Endothelial cell of umbilical vein (primary cell): ENCODE measurements at regions not wholly inside any gene's neighbourhood (a gene's known extent, or its start where the extent isn't known, plus 50 kb on each side); places are given as distances from the start of the nearest gene placed in this dataset.

Experiments
- BruUV-seq: library from RNA; stranded (reverse); fragments of 400-500 nt; replicated peaks from 2 replicates; lab custom pipeline; 2021; lab: Mats Ljungman, UMichigan
- CTCF ChIA-PET: fragments of 300-600, 350-600 bp; sonication (Branson Sonifier 250); formaldehyde crosslinking; loops from one replicate; lab custom pipeline; 2021; ENCODE audit warnings: antibody characterized with exemption, inconsistent platforms; lab: Charles Lee
- POLR2A ChIA-PET: fragments of 300-600, 350-600 bp; sonication (Branson Sonifier 250); formaldehyde crosslinking; loops from one replicate; lab custom pipeline; 2021; ENCODE audit warnings: antibody characterized with exemption, inconsistent platforms; lab: Charles Lee
- DNase-seq: peaks from one replicate; pipeline ENCODE4 v3.0.0-alpha.2; 2011; ENCODE audit warnings: low read depth, low spot score
- FAIRE-seq: peaks from 2 replicates; lab custom pipeline; 2011; peaks lifted over from hg19 to GRCh38; lab: Jason Lieb, UNC
- H2AFZ ChIP-seq: 2 replicates; pipeline ENCODE4 v1.6.0; 2012; ENCODE audit warnings: low read depth, low read length, control low read depth, inconsistent platforms
- H3K27ac ChIP-seq: 2 replicates; pipeline ENCODE4 v1.5.1; 2011; ENCODE audit warnings: low read depth, mild to moderate bottlenecking, control low read depth, low read length, moderate library complexity; ENCODE audit not compliant: insufficient read depth
- H3K27me3 ChIP-seq, 2 experiments: 2 replicates each; pipeline versions ENCODE4 v1.6.0 to v1.6.1; 2011; ENCODE audit warnings: low read length in 2 of 2, mixed read lengths in 1 of 2; ENCODE audit not compliant: control insufficient read depth in 2 of 2, insufficient read depth in 2 of 2
- H3K36me3 ChIP-seq, 2 experiments: 2 replicates in 1 of 2; 3 replicates in 1 of 2; pipeline ENCODE4 v1.5.1; 2011; ENCODE audit warnings: low read length in 2 of 2, mild to moderate bottlenecking in 1 of 2, moderate library complexity in 1 of 2; ENCODE audit not compliant: control insufficient read depth in 2 of 2, insufficient read depth in 2 of 2; ENCODE audit errors: extremely low read depth in 1 of 2
- H3K4me1 ChIP-seq: 3 replicates; pipeline ENCODE4 v1.5.1; 2011; ENCODE audit warnings: mild to moderate bottlenecking, low read length; ENCODE audit not compliant: control insufficient read depth, insufficient read depth; ENCODE audit errors: extremely low read depth
- H3K4me2 ChIP-seq: 2 replicates; pipeline ENCODE4 v1.6.1; 2011; ENCODE audit warnings: low read length, control low read depth, mixed read lengths; ENCODE audit not compliant: insufficient read depth
- H3K4me3 ChIP-seq, 3 experiments: fragments of 200-600 bp in 1 of 3; sonication (generic), shearing (Covaris generic) in 1 of 3; replicated peaks in 1 of 3; 2 replicates each; pipeline ENCODE4 v1.5.1; 2011 to 2016; ENCODE audit warnings: control low read depth in 3 of 3, low read length in 3 of 3, mild to moderate bottlenecking in 2 of 3, inconsistent platforms in 1 of 3, low read depth in 1 of 3, moderate library complexity in 1 of 3; ENCODE audit not compliant: insufficient read depth in 1 of 3
- H3K79me2 ChIP-seq: 2 replicates; pipeline ENCODE4 v1.6.0; 2012; ENCODE audit warnings: low read length, inconsistent platforms; ENCODE audit not compliant: control insufficient read depth, insufficient read depth
- H3K9ac ChIP-seq: replicated peaks from 2 replicates; pipeline ENCODE3; 2011; ENCODE audit warnings: low read length, control low read depth; ENCODE audit not compliant: insufficient read depth; ENCODE audit errors: extremely low read depth
- H3K9me1 ChIP-seq: replicated peaks from 3 replicates; pipeline ENCODE4 v1.6.0; 2011; ENCODE audit warnings: mild to moderate bottlenecking, low read length; ENCODE audit not compliant: control insufficient read depth, insufficient read depth; ENCODE audit errors: extremely low read depth
- H3K9me3 ChIP-seq: replicated peaks from 2 replicates; pipeline ENCODE4 v1.5.1; 2012; ENCODE audit warnings: low read length, inconsistent platforms; ENCODE audit not compliant: control insufficient read depth, insufficient read depth
- H4K20me1 ChIP-seq: replicated peaks from 2 replicates; pipeline ENCODE3; 2011; ENCODE audit warnings: mild to moderate bottlenecking, low read length; ENCODE audit not compliant: control insufficient read depth, insufficient read depth; ENCODE audit errors: extremely low read depth
- CTCF ChIP-seq, 2 donors: IDR thresholded peaks; 1 replicate in 1 of 2; 2 replicates in 1 of 2; pipeline ENCODE4 v1.5.1; 2011; ENCODE audit warnings: low read length in 2 of 2, mild to moderate bottlenecking in 2 of 2, moderate library complexity in 2 of 2, control low read depth in 1 of 2, inconsistent platforms in 1 of 2, low read depth in 1 of 2; ENCODE audit not compliant: insufficient read depth in 1 of 2; ENCODE audit errors: extremely low read depth in 1 of 2
- EZH2 ChIP-seq: IDR thresholded peaks from 2 replicates; pipeline ENCODE4 v1.6.1; 2012; ENCODE audit warnings: borderline replicate concordance, low read depth, mild to moderate bottlenecking, moderate library complexity, low read length, inconsistent platforms; ENCODE audit not compliant: severe bottlenecking
- FOS ChIP-seq: IDR thresholded peaks from 2 replicates; pipeline ENCODE4 v1.6.1; 2011; ENCODE audit warnings: mild to moderate bottlenecking, low read length, moderate library complexity, borderline replicate concordance; ENCODE audit not compliant: insufficient read depth
- GATA2 ChIP-seq: IDR thresholded peaks from 2 replicates; pipeline ENCODE4 v1.7.0; 2011; ENCODE audit warnings: low read depth, mild to moderate bottlenecking, moderate library complexity, mixed read lengths, low read length; ENCODE audit not compliant: insufficient read length, insufficient read depth
- JUN ChIP-seq: IDR thresholded peaks from 2 replicates; pipeline ENCODE4 v1.6.1; 2011; ENCODE audit warnings: borderline replicate concordance, low read depth; ENCODE audit not compliant: insufficient read length, insufficient read depth
- MAX ChIP-seq: IDR thresholded peaks from 2 replicates; pipeline ENCODE4 v1.6.1; 2011; ENCODE audit not compliant: insufficient read depth, insufficient read length
- MYC ChIP-seq: IDR thresholded peaks from one replicate; pipeline ENCODE4 v1.6.1; 2011; ENCODE audit warnings: mild to moderate bottlenecking, low read depth, low read length
- POLR2A ChIP-seq: IDR thresholded peaks from 2 replicates; pipeline ENCODE4 v1.6.1; 2012; ENCODE audit warnings: low read depth, mild to moderate bottlenecking, control low read depth, low read length
- POLR2AphosphoS5 ChIP-seq: IDR thresholded peaks from 2 replicates; pipeline ENCODE4 v1.6.1; 2012; ENCODE audit warnings: low read depth, mild to moderate bottlenecking, control low read depth, low read length, moderate library complexity; ENCODE audit not compliant: insufficient read depth
- dilution Hi-C: fragments of 300-500 bp; cut with MboI; formaldehyde crosslinking; loops from one replicate; pipeline ENCODE4 v1.15.0; 2019; ENCODE audit warnings: low sequenced_read_pairs; ENCODE audit not compliant: extremely low pct_ligation_motif_present
- intact Hi-C: fragments of 100-400 bp; cut with micrococcal nuclease; formaldehyde crosslinking; loops from one replicate; pipeline ENCODE4 v1.10.0; 2022

GRCh38 chr13:84954636-84955035 lies 844.6 kb downstream of the SLITRK6 start:
- Histone ChIP-seq H3K4me3 (no peak overlapping the region), H3K79me2 (no peaks in the 10 kb centered on the region), H3K4me1 (no peaks in the 10 kb centered on the region), H4K20me1 (no peaks in the 10 kb centered on the region), H2AFZ (no peak overlapping the region), H3K9me3 (no peaks in the 10 kb centered on the region), H3K9ac (no peak overlapping the region), H3K27ac (no peak overlapping the region), H3K27me3 (no peaks in the 10 kb centered on the region), H3K9me1 (no peaks in the 10 kb centered on the region), H3K4me2 (no peak overlapping the region), H3K36me3 (no peaks in the 10 kb centered on the region)
- FAIRE-seq (no peak), DNase-seq (no peak)
- intact Hi-C loops (no loop called here), dilution Hi-C loops (no loop called here)
- no TSS peak for BruUV-seq
- TF ChIP-seq GATA2 (no peak), MAX (no peak), EZH2 (no peak), MYC (no peak), JUN (no peak), CTCF (IDR thresholded peaks at IDR 0.05; ENCODE audit: extremely low read depth in 1 of 2, insufficient read depth in 1 of 2, low read depth in 1 of 2, low read length in 2 of 2) (no peak), POLR2A (no peak), POLR2AphosphoS5 (no peak), FOS (no peak)
- CTCF ChIA-PET, result no interaction called here
- POLR2A ChIA-PET, result no interaction called here
